ENCODE measurements at regions not wholly inside any gene's neighbourhood (a gene's known extent, or its start where the extent isn't known, plus 50 kb on each side); places are given as distances from the start of the nearest gene placed in this dataset.

DNA sequence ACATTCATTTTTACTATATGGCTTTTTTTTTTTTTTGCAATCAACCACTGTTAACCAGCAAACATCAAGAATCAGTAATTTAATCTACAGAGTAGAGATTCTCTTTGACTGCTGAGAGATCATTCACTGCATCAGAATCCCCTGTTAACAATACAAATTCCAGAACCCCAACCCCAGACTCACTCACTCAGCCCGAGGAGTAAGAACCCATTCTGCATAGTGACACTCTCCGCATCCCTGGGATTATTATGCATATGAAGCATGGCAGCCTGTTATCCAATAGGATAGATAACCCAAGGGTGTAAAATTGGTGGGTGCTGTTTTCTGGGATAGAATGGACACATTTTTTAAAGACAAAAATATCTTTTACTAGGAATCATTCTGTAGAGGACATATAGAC is 76.3 kb upstream of the CCDC39 start:
- TF ChIP-seq, protein P1, sequence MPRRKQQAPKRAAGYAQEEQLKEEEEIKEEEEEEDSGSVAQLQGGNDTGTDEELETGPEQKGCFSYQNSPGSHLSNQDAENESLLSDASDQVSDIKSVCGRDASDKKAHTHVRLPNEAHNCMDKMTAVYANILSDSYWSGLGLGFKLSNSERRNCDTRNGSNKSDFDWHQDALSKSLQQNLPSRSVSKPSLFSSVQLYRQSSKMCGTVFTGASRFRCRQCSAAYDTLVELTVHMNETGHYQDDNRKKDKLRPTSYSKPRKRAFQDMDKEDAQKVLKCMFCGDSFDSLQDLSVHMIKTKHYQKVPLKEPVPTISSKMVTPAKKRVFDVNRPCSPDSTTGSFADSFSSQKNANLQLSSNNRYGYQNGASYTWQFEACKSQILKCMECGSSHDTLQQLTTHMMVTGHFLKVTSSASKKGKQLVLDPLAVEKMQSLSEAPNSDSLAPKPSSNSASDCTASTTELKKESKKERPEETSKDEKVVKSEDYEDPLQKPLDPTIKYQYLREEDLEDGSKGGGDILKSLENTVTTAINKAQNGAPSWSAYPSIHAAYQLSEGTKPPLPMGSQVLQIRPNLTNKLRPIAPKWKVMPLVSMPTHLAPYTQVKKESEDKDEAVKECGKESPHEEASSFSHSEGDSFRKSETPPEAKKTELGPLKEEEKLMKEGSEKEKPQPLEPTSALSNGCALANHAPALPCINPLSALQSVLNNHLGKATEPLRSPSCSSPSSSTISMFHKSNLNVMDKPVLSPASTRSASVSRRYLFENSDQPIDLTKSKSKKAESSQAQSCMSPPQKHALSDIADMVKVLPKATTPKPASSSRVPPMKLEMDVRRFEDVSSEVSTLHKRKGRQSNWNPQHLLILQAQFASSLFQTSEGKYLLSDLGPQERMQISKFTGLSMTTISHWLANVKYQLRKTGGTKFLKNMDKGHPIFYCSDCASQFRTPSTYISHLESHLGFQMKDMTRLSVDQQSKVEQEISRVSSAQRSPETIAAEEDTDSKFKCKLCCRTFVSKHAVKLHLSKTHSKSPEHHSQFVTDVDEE (CRISPR knock-in tag; IDR thresholded peaks at IDR 0.05) = no peak
- TF ChIP-seq BACH2 (CRISPR knock-in tag; IDR thresholded peaks at IDR 0.05; ENCODE audit: borderline replicate concordance) (no peak), ARNTL (CRISPR knock-in tag; IDR thresholded peaks at IDR 0.05; ENCODE audit: borderline replicate concordance, low read depth) (no peak), CSRNP3 (CRISPR knock-in tag; IDR thresholded peaks at IDR 0.05) (no peak), CSDC2 (CRISPR knock-in tag; IDR thresholded peaks at IDR 0.05) (no peak)
- no peak for ATAC-seq

- no peak for ATAC-seq
- no peak for TF ChIP-seq CREB5 (CRISPR knock-in tag; IDR thresholded peaks at IDR 0.05; ENCODE audit: low read depth)
- TF ChIP-seq PATZ1 (CRISPR knock-in tag; IDR thresholded peaks at IDR 0.05; ENCODE audit: borderline replicate concordance) = no peak
- TF ChIP-seq ZNF70 (CRISPR knock-in tag; IDR thresholded peaks at IDR 0.05) = no peak
- no peak for TF ChIP-seq ZFP3 (CRISPR knock-in tag; IDR thresholded peaks at IDR 0.05)
- no peak for TF ChIP-seq ZNF565 (CRISPR knock-in tag; conservative IDR thresholded peaks at IDR 0.05; ENCODE audit: low read depth)
- no peak for TF ChIP-seq CSDC2 (CRISPR knock-in tag; IDR thresholded peaks at IDR 0.05)
- no peak for TF ChIP-seq OSR1 (CRISPR knock-in tag; IDR thresholded peaks at IDR 0.05)
- no peak for TF ChIP-seq ARNTL (CRISPR knock-in tag; IDR thresholded peaks at IDR 0.05; ENCODE audit: borderline replicate concordance, low read depth)
- TF ChIP-seq, protein P2, sequence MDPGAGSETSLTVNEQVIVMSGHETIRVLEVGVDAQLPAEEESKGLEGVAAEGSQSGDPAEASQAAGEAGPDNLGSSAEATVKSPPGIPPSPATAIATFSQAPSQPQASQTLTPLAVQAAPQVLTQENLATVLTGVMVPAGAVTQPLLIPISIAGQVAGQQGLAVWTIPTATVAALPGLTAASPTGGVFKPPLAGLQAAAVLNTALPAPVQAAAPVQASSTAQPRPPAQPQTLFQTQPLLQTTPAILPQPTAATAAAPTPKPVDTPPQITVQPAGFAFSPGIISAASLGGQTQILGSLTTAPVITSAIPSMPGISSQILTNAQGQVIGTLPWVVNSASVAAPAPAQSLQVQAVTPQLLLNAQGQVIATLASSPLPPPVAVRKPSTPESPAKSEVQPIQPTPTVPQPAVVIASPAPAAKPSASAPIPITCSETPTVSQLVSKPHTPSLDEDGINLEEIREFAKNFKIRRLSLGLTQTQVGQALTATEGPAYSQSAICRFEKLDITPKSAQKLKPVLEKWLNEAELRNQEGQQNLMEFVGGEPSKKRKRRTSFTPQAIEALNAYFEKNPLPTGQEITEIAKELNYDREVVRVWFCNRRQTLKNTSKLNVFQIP (CRISPR knock-in tag; IDR thresholded peaks at IDR 0.05; ENCODE audit: borderline replicate concordance, low read depth) = no peak
- TF ChIP-seq BACH2 (CRISPR knock-in tag; IDR thresholded peaks at IDR 0.05; ENCODE audit: borderline replicate concordance) = no peak
- TF ChIP-seq ZNF8 (CRISPR knock-in tag; IDR thresholded peaks at IDR 0.05) = no peak
- no peak for TF ChIP-seq GLIS3 (CRISPR knock-in tag; IDR thresholded peaks at IDR 0.05)
- TF ChIP-seq ESRRG (CRISPR knock-in tag; IDR thresholded peaks at IDR 0.05) = no peak
- no peak for TF ChIP-seq TOX (CRISPR knock-in tag; IDR thresholded peaks at IDR 0.05; ENCODE audit: borderline replicate concordance)
- no peak for TF ChIP-seq PPARA (CRISPR knock-in tag; IDR thresholded peaks at IDR 0.05; ENCODE audit: borderline replicate concordance)
- no peak for TF ChIP-seq ISL1 (CRISPR knock-in tag; IDR thresholded peaks at IDR 0.05)
These were observed 83.6 kb upstream of the CCDC39 start for GRCh38 chr3:180762866-180763265.

GRCh38 chr3:180764481-180764880 is 85.2 kb upstream of the CCDC39 start:
- no peak for TF ChIP-seq RARB (CRISPR knock-in tag; IDR thresholded peaks at IDR 0.05)
- TF ChIP-seq PPARA (CRISPR knock-in tag; IDR thresholded peaks at IDR 0.05; ENCODE audit: borderline replicate concordance) = no peak
- ATAC-seq = no peak

DNA sequence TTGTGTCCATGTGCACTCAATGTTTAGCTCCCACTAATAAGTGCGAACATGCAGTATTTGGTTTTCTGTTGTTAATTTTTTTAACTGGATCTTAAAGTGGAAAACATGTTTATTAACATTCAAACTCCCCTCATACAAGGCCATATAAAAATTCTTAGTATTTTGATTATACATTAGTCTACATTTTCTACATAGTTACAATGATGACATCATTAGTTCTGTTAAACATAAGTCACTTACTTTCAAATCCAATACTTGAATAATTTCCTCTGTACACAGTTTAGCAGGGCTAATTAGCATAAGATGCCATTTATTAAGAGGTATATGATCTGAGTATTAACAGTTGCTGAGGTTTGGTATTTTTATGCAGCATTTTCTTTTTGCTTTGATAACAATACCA is 91.3 kb upstream of the CCDC39 start:
- ATAC-seq = no peak
- TF ChIP-seq TOX (CRISPR knock-in tag; IDR thresholded peaks at IDR 0.05; ENCODE audit: borderline replicate concordance) = no peak
- no peak for TF ChIP-seq ISL1 (CRISPR knock-in tag; IDR thresholded peaks at IDR 0.05)
- no peak for TF ChIP-seq ZC3H10 (CRISPR knock-in tag; IDR thresholded peaks at IDR 0.05)
- no peak for TF ChIP-seq BACH2 (CRISPR knock-in tag; IDR thresholded peaks at IDR 0.05; ENCODE audit: borderline replicate concordance)
- no peak for TF ChIP-seq OSR1 (CRISPR knock-in tag; IDR thresholded peaks at IDR 0.05)
- TF ChIP-seq ZFP30 (CRISPR knock-in tag; IDR thresholded peaks at IDR 0.05) = no peak
- no peak for TF ChIP-seq ZNF565 (CRISPR knock-in tag; conservative IDR thresholded peaks at IDR 0.05; ENCODE audit: low read depth)
- TF ChIP-seq PATZ1 (CRISPR knock-in tag; IDR thresholded peaks at IDR 0.05; ENCODE audit: borderline replicate concordance) = no peak
- TF ChIP-seq, protein P1 (CRISPR knock-in tag; IDR thresholded peaks at IDR 0.05) = no peak

Measured in SK-N-SH treated with all-trans-retinoic acid at 6 μM for 48 hours (cell line).